GM20000 (cell line): ENCODE measurements at regions not wholly inside any gene's neighbourhood (a gene's known extent, or its start where the extent isn't known, plus 50 kb on each side); places are given as distances from the start of the nearest gene placed in this dataset.

Experiments
- DNase-seq: peaks from one replicate; pipeline ENCODE4 v3.0.0; 2012; ENCODE audit warnings: low spot score
- TF ChIP-seq, protein P1 (sequence below): IDR thresholded peaks from 2 replicates; pipeline ENCODE4 v1.5.1; 2012; ENCODE audit warnings: mild to moderate bottlenecking, control low read depth; ENCODE audit errors: extremely low read depth, missing control alignments

DNA sequence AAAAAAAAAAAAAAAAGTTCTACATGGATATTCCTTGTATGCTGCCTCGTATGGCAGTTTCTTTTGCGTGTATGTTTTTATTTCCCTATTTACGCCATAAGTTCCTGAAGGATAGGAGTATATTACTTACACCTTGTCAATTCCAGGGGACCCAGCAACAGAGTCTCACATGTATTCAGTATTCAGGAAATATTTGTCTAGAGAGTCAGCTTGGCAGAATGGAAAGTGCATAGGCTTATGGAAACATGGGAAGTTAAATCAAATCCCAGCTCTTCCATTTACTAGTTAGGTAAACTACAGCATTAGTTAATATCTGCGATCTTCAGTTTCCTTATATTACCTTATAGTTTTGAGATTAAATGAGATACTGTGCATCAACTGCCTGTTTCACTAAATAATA, 51.1 kb upstream of the SLC22A16 start:
- no peak for DNase-seq
- TF ChIP-seq, protein P1, sequence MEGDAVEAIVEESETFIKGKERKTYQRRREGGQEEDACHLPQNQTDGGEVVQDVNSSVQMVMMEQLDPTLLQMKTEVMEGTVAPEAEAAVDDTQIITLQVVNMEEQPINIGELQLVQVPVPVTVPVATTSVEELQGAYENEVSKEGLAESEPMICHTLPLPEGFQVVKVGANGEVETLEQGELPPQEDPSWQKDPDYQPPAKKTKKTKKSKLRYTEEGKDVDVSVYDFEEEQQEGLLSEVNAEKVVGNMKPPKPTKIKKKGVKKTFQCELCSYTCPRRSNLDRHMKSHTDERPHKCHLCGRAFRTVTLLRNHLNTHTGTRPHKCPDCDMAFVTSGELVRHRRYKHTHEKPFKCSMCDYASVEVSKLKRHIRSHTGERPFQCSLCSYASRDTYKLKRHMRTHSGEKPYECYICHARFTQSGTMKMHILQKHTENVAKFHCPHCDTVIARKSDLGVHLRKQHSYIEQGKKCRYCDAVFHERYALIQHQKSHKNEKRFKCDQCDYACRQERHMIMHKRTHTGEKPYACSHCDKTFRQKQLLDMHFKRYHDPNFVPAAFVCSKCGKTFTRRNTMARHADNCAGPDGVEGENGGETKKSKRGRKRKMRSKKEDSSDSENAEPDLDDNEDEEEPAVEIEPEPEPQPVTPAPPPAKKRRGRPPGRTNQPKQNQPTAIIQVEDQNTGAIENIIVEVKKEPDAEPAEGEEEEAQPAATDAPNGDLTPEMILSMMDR, result no peak

DNA sequence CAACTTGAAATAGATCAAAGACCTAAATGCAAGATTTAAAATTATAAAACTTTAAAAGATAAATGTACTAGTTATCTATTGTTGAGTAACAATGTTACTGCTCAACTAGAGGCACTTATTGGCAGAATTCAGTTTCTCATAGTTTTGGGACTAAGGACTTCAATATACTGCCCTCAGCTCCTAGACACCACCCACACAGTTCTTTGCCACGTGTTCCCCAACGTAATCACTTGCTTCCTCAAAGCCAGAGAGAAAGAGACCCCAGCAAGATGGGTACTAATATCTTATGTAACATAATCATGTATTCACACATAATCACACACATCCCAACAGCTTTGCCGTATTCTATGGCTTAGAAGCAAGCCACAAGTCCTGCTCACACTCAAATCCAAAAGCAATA, 50.3 kb upstream of the SLC22A16 start:
- TF ChIP-seq, protein P1, result no peak
- DNase-seq, result no peak
